ENCODE measurements at regions not wholly inside any gene's neighbourhood (a gene's known extent, or its start where the extent isn't known, plus 50 kb on each side); places are given as distances from the start of the nearest gene placed in this dataset.

DNA sequence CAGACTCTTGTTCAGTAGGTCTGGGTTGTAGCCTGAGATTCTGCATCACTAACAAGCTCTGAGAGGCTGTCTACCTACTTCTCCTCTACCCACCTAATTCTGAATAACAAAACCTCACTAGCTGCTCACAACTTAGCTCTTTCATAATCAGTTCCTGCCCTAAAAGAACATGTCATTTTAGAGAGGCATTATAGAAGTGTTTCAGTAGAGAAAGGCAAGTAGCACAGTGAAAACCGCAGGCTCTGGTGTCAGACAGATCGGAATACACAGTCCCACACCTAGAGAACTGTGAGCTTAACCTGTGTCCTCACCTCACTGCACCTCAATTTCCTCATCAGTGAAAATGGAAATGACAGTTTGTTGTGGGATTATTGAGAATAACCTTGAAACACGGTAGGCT, 1337.6 kb upstream of the TENM4 start:
- TF ChIP-seq, protein P1, sequence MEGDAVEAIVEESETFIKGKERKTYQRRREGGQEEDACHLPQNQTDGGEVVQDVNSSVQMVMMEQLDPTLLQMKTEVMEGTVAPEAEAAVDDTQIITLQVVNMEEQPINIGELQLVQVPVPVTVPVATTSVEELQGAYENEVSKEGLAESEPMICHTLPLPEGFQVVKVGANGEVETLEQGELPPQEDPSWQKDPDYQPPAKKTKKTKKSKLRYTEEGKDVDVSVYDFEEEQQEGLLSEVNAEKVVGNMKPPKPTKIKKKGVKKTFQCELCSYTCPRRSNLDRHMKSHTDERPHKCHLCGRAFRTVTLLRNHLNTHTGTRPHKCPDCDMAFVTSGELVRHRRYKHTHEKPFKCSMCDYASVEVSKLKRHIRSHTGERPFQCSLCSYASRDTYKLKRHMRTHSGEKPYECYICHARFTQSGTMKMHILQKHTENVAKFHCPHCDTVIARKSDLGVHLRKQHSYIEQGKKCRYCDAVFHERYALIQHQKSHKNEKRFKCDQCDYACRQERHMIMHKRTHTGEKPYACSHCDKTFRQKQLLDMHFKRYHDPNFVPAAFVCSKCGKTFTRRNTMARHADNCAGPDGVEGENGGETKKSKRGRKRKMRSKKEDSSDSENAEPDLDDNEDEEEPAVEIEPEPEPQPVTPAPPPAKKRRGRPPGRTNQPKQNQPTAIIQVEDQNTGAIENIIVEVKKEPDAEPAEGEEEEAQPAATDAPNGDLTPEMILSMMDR (IDR thresholded peaks at IDR 0.05): no peak
- TF ChIP-seq POLR2A (IDR thresholded peaks at IDR 0.05): no peak

Measured in adrenal gland (tissue), 5 donors.